K562 (cell line): ENCODE measurements at regions not wholly inside any gene's neighbourhood (a gene's known extent, or its start where the extent isn't known, plus 50 kb on each side); places are given as distances from the start of the nearest gene placed in this dataset.

ENCODE experiments used
- CTBP1 ChIP-seq: fragments of 450-650 bp; IDR thresholded peaks from 2 replicates; pipeline ENCODE4 v1.6.1; 2016; ENCODE audit warnings: borderline replicate concordance
- EWSR1 ChIP-seq: fragments of 450-650 bp; IDR thresholded peaks from 2 replicates; pipeline ENCODE4 v1.6.1; 2018; ENCODE audit warnings: borderline replicate concordance, mild to moderate bottlenecking, low read depth, moderate library complexity; ENCODE audit not compliant: partially characterized antibody
- HMG20A ChIP-seq: fragments of 450-650 bp; formaldehyde crosslinking; conservative IDR thresholded peaks from 2 replicates; pipeline ENCODE4 v1.4.0; 2020; ENCODE audit warnings: mild to moderate bottlenecking, mixed read lengths
- MBD2 ChIP-seq: sonication (generic); IDR thresholded peaks from 2 replicates; pipeline ENCODE4 v1.6.1; 2016; ENCODE audit warnings: low read depth, borderline replicate concordance
- NRF1 ChIP-seq, 2 experiments: fragments of 450-650 bp; IDR thresholded peaks in 1 of 2; conservative IDR thresholded peaks in 1 of 2; 2 replicates each; pipeline ENCODE4 v1.6.1; 2014; ENCODE audit warnings: mild to moderate bottlenecking in 2 of 2
- PHB2 ChIP-seq: fragments of 450-650 bp; IDR thresholded peaks from 2 replicates; pipeline ENCODE4 v1.6.1; 2017; ENCODE audit warnings: low read depth
- RBM14 ChIP-seq: fragments of 200-400 bp; formaldehyde crosslinking; IDR thresholded peaks from 2 replicates; pipeline ENCODE4 v1.6.1; 2018; ENCODE audit warnings: low read depth, mild to moderate bottlenecking, low read length, moderate library complexity, borderline replicate concordance; ENCODE audit not compliant: insufficient read depth
- SAP30 ChIP-seq: fragments of 200-600 bp; sonication (generic); IDR thresholded peaks from 2 replicates; pipeline ENCODE4 v1.6.1; 2012; ENCODE audit warnings: borderline replicate concordance, low read depth, mild to moderate bottlenecking, moderate library complexity, low read length, control low read depth, inconsistent platforms; ENCODE audit not compliant: insufficient read depth, poor library complexity, severe bottlenecking
- SMARCE1 ChIP-seq: fragments of 450-650 bp; IDR thresholded peaks from 2 replicates; pipeline ENCODE4 v1.7.1; 2016; ENCODE audit warnings: mild to moderate bottlenecking
- SNRNP70 ChIP-seq: fragments of 200-400 bp; formaldehyde crosslinking; optimal IDR thresholded peaks from 2 replicates; pipeline ENCODE3; 2017; ENCODE audit warnings: low read depth, low read length
- SP1 ChIP-seq: sonication (generic); formaldehyde crosslinking; IDR thresholded peaks from 2 replicates; pipeline ENCODE4 v1.8.1; 2022; ENCODE audit warnings: mild to moderate bottlenecking, missing genetic modification reagents
- TOE1 ChIP-seq, 2 experiments: fragments of 450-650 bp in 1 of 2; sonication (generic) in 1 of 2; formaldehyde crosslinking in 1 of 2; IDR thresholded peaks; 2 replicates each; pipeline versions ENCODE4 v1.7.1 to v1.8.0; 2016 to 2022; ENCODE audit warnings: borderline replicate concordance in 2 of 2, mild to moderate bottlenecking in 2 of 2, antibody characterized with exemption in 1 of 2, inconsistent platforms in 1 of 2, low read depth in 1 of 2, missing genetic modification reagents in 1 of 2, moderate library complexity in 1 of 2
- YY1 ChIP-seq, 3 experiments: IDR thresholded peaks; 2 replicates each; pipeline ENCODE4 v1.6.1; 2011; ENCODE audit warnings: low read length in 2 of 3, mild to moderate bottlenecking in 2 of 3, moderate library complexity in 2 of 3, borderline replicate concordance in 1 of 3, control low read depth in 1 of 3, low read depth in 1 of 3; ENCODE audit not compliant: insufficient read depth in 3 of 3, insufficient replicate concordance in 2 of 3, control insufficient read depth in 1 of 3, insufficient read length in 1 of 3; ENCODE audit errors: extremely low read depth in 1 of 3
- ZNF232 ChIP-seq: sonication (generic); formaldehyde crosslinking; IDR thresholded peaks from 2 replicates; pipeline ENCODE4 v1.8.0; 2022; ENCODE audit warnings: mild to moderate bottlenecking, missing genetic modification reagents
- TF ChIP-seq, protein P1 (sequence below): fragments of 450-650 bp; IDR thresholded peaks from 2 replicates; pipeline ENCODE4 v1.6.1; 2017; ENCODE audit warnings: antibody characterized with exemption, mild to moderate bottlenecking
- TF ChIP-seq, protein P2 (sequence below): fragments of 250-450 bp; sonication (Bioruptor Pico); IDR thresholded peaks from 2 replicates; pipeline ENCODE4 v1.4.0; 2020; ENCODE audit warnings: mild to moderate bottlenecking

DNA sequence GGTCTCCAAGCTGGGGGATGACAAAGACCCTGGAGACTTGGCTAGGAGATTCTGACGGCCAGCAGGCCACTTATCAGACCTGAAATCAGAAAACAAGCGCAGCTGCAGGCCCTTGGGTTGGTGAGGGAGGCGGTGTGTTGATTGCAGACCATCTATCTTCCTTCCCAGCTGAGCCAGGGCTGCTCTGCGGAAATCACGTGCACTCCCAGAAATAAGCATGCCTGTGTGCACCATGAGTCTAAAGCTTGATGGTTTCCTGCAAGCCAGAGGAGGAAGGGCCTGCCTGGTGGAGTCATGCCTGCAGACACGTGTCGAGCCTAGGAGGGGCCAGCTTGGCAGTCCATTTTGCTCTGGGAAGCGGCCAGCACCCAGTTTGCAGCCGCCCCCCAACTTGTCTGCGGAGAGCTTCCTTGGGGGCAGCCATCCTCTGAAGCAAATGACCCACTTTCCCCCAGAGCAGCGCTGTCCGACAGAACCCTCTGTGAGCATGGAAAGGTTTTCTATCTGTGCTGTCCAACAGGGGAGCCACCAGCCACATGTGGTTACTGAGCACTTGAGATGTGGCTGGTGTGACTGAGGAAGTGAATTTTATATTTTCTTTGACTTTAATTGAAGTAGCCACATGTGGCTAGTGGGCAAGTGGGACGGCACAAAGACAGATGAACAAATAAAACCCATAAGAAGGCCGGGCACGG is 175.7 kb upstream of the BCOR start (continued):
- TF ChIP-seq, protein P1, sequence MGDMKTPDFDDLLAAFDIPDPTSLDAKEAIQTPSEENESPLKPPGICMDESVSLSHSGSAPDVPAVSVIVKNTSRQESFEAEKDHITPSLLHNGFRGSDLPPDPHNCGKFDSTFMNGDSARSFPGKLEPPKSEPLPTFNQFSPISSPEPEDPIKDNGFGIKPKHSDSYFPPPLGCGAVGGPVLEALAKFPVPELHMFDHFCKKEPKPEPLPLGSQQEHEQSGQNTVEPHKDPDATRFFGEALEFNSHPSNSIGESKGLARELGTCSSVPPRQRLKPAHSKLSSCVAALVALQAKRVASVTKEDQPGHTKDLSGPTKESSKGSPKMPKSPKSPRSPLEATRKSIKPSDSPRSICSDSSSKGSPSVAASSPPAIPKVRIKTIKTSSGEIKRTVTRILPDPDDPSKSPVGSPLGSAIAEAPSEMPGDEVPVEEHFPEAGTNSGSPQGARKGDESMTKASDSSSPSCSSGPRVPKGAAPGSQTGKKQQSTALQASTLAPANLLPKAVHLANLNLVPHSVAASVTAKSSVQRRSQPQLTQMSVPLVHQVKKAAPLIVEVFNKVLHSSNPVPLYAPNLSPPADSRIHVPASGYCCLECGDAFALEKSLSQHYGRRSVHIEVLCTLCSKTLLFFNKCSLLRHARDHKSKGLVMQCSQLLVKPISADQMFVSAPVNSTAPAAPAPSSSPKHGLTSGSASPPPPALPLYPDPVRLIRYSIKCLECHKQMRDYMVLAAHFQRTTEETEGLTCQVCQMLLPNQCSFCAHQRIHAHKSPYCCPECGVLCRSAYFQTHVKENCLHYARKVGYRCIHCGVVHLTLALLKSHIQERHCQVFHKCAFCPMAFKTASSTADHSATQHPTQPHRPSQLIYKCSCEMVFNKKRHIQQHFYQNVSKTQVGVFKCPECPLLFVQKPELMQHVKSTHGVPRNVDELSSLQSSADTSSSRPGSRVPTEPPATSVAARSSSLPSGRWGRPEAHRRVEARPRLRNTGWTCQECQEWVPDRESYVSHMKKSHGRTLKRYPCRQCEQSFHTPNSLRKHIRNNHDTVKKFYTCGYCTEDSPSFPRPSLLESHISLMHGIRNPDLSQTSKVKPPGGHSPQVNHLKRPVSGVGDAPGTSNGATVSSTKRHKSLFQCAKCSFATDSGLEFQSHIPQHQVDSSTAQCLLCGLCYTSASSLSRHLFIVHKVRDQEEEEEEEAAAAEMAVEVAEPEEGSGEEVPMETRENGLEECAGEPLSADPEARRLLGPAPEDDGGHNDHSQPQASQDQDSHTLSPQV: peak; percentile 67; the same call in 1 of the 2 replicates
- TF ChIP-seq SP1 (CRISPR knock-in tag): no peak
- no peak for TF ChIP-seq SNRNP70
- peak; percentile 62 to 73 for TF ChIP-seq NRF1 (conservative IDR thresholded peaks at IDR 0.05 in 1 of 2, IDR thresholded peaks at IDR 0.05 in 1 of 2)
- no peak for TF ChIP-seq MBD2
- no peak for TF ChIP-seq EWSR1
- TF ChIP-seq YY1 (IDR thresholded peaks at IDR 0.05; ENCODE audit: borderline replicate concordance in 1 of 3, control insufficient read depth in 1 of 3, extremely low read depth in 1 of 3, insufficient read depth in 3 of 3, insufficient read length in 1 of 3, insufficient replicate concordance in 2 of 3, low read depth in 1 of 3, low read length in 2 of 3): no peak
- peak; percentile 53; the same call in 1 of the 2 replicates for TF ChIP-seq SMARCE1
- TF ChIP-seq RBM14: no peak
- no peak for TF ChIP-seq SAP30
- TF ChIP-seq, protein P2, sequence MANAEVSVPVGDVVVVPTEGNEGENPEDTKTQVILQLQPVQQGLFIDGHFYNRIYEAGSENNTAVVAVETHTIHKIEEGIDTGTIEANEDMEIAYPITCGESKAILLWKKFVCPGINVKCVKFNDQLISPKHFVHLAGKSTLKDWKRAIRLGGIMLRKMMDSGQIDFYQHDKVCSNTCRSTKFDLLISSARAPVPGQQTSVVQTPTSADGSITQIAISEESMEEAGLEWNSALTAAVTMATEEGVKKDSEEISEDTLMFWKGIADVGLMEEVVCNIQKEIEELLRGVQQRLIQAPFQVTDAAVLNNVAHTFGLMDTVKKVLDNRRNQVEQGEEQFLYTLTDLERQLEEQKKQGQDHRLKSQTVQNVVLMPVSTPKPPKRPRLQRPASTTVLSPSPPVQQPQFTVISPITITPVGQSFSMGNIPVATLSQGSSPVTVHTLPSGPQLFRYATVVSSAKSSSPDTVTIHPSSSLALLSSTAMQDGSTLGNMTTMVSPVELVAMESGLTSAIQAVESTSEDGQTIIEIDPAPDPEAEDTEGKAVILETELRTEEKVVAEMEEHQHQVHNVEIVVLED (CRISPR knock-in tag): no peak; the same call in 1 of the 2 replicates
- peak; percentile 73; the same call in 1 of the 2 replicates for TF ChIP-seq CTBP1
- TF ChIP-seq ZNF232 (CRISPR knock-in tag): no peak
- peak; percentile 72; the same call in 1 of the 2 replicates for TF ChIP-seq TOE1 (IDR thresholded peaks at IDR 0.05; ENCODE audit: borderline replicate concordance)
- no peak for TF ChIP-seq TOE1 (CRISPR knock-in tag; IDR thresholded peaks at IDR 0.05; ENCODE audit: borderline replicate concordance, low read depth)
- no peak for TF ChIP-seq PHB2
- TF ChIP-seq HMG20A (CRISPR knock-in tag): no peak
